ENCODE measurements at regions not wholly inside any gene's neighbourhood (a gene's known extent, or its start where the extent isn't known, plus 50 kb on each side); places are given as distances from the start of the nearest gene placed in this dataset.

GRCh38 chr6:90811596-90812226 lies 224.8 kb upstream of the MAP3K7 start:
- TF ChIP-seq EZH2 (IDR thresholded peaks at IDR 0.05; ENCODE audit: low read length, missing control alignments), result no peak
- TF ChIP-seq, protein P1, sequence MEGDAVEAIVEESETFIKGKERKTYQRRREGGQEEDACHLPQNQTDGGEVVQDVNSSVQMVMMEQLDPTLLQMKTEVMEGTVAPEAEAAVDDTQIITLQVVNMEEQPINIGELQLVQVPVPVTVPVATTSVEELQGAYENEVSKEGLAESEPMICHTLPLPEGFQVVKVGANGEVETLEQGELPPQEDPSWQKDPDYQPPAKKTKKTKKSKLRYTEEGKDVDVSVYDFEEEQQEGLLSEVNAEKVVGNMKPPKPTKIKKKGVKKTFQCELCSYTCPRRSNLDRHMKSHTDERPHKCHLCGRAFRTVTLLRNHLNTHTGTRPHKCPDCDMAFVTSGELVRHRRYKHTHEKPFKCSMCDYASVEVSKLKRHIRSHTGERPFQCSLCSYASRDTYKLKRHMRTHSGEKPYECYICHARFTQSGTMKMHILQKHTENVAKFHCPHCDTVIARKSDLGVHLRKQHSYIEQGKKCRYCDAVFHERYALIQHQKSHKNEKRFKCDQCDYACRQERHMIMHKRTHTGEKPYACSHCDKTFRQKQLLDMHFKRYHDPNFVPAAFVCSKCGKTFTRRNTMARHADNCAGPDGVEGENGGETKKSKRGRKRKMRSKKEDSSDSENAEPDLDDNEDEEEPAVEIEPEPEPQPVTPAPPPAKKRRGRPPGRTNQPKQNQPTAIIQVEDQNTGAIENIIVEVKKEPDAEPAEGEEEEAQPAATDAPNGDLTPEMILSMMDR (conservative IDR thresholded peaks at IDR 0.05 in 1 of 2, IDR thresholded peaks at IDR 0.05 in 1 of 2; ENCODE audit: low read depth in 1 of 2, low read length in 2 of 2), result no peak

DNA sequence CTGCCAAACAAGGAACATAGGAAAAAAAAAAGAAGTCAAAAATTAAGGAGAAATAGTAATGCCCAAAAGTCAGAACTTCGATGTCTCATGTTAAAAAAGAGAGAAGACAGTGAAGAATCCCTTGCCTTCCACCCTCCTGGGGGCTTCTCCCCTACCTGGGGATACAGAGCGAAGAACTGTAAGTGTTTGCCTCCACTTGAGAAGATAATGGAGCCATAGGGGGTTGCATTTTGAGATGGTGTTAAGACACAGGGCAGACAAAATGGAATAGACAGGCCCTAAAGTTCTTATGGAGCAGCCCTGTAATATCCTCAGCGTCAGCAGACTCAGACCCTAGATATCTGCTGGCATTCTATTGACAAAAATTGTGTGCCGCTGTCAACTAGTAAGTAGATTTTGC lies 222.2 kb upstream of the MAP3K7 start:
- H3K4me1 ChIP-seq (ENCODE audit: control insufficient read depth, extremely low read depth, insufficient read depth, low read length), result no peaks in the 10 kb centered on the region
- no peak overlapping the region for H2AFZ ChIP-seq (ENCODE audit: low read length)
- H3K9ac ChIP-seq (ENCODE audit: insufficient read depth, low read length), result no peak overlapping the region
- H4K20me1 ChIP-seq (ENCODE audit: control insufficient read depth, extremely low read depth, insufficient read depth, low read length), result no peaks in the 10 kb centered on the region
- H3K4me2 ChIP-seq (ENCODE audit: extremely low read depth, insufficient read depth, low read length), result no peak overlapping the region
- no peak for DNase-seq (ENCODE audit: low read depth in 2 of 2)
- no peaks in the 10 kb centered on the region for H3K79me2 ChIP-seq (ENCODE audit: control insufficient read depth, insufficient read depth, low read length)
- TF ChIP-seq, protein P1 (conservative IDR thresholded peaks at IDR 0.05 in 1 of 2, IDR thresholded peaks at IDR 0.05 in 1 of 2; ENCODE audit: low read depth in 1 of 2, low read length in 2 of 2), result no peak
- no peak for TF ChIP-seq EZH2 (IDR thresholded peaks at IDR 0.05; ENCODE audit: low read length, missing control alignments)
- H3K4me3 ChIP-seq (replicated peaks in 1 of 4; ENCODE audit: control extremely low read depth in 1 of 4, insufficient read depth in 1 of 4, low read depth in 3 of 4, low read length in 4 of 4), result no peak overlapping the region
- H3K9me3 ChIP-seq (ENCODE audit: control insufficient read depth, insufficient read depth, low read depth, low read length), result no peaks in the 10 kb centered on the region
- H3K27me3 ChIP-seq (ENCODE audit: control insufficient read depth, insufficient read depth, low read length), result no peaks in the 10 kb centered on the region
- H3K27ac ChIP-seq (ENCODE audit: insufficient read depth, low read length), result no peak overlapping the region
- H3K36me3 ChIP-seq (ENCODE audit: control insufficient read depth, insufficient read depth, low read length), result no peaks in the 10 kb centered on the region

More at GRCh38 chr6:90811596-90812226, 224.8 kb upstream of the MAP3K7 start:
- Histone ChIP-seq H3K4me2 (ENCODE audit: extremely low read depth, insufficient read depth, low read length) (no peak overlapping the region), H2AFZ (ENCODE audit: low read length) (no peak overlapping the region), H3K4me3 (replicated peaks in 1 of 4; ENCODE audit: control extremely low read depth in 1 of 4, insufficient read depth in 1 of 4, low read depth in 3 of 4, low read length in 4 of 4) (no peak overlapping the region), H3K36me3 (ENCODE audit: control insufficient read depth, insufficient read depth, low read length) (no peaks in the 10 kb centered on the region), H3K27ac (ENCODE audit: insufficient read depth, low read length) (no peak overlapping the region), H4K20me1 (ENCODE audit: control insufficient read depth, extremely low read depth, insufficient read depth, low read length) (no peaks in the 10 kb centered on the region), H3K4me1 (ENCODE audit: control insufficient read depth, extremely low read depth, insufficient read depth, low read length) (no peaks in the 10 kb centered on the region), H3K79me2 (ENCODE audit: control insufficient read depth, insufficient read depth, low read length) (no peaks in the 10 kb centered on the region), H3K27me3 (ENCODE audit: control insufficient read depth, insufficient read depth, low read length) (no peaks in the 10 kb centered on the region), H3K9ac (ENCODE audit: insufficient read depth, low read length) (no peak overlapping the region), H3K9me3 (ENCODE audit: control insufficient read depth, insufficient read depth, low read depth, low read length) (no peaks in the 10 kb centered on the region)
- no peak for DNase-seq (ENCODE audit: low read depth in 2 of 2)

GRCh38 chr6:90807791-90808701 lies 221.2 kb upstream of the MAP3K7 start:
- no peaks in the 10 kb centered on the region for H3K9me3 ChIP-seq (ENCODE audit: control insufficient read depth, insufficient read depth, low read depth, low read length)
- no peaks in the 10 kb centered on the region for H3K36me3 ChIP-seq (ENCODE audit: control insufficient read depth, insufficient read depth, low read length)

More at GRCh38 chr6:90807791-90808701, 221.2 kb upstream of the MAP3K7 start:
- no peak overlapping the region for H2AFZ ChIP-seq (ENCODE audit: low read length)
- H3K4me2 ChIP-seq (ENCODE audit: extremely low read depth, insufficient read depth, low read length), result no peak overlapping the region
- H3K79me2 ChIP-seq (ENCODE audit: control insufficient read depth, insufficient read depth, low read length), result no peaks in the 10 kb centered on the region
- no peak overlapping the region for H3K27ac ChIP-seq (ENCODE audit: insufficient read depth, low read length)
- H3K27me3 ChIP-seq (ENCODE audit: control insufficient read depth, insufficient read depth, low read length), result no peaks in the 10 kb centered on the region
- DNase-seq (ENCODE audit: low read depth in 2 of 2), result no peak
- H3K9ac ChIP-seq (ENCODE audit: insufficient read depth, low read length), result no peak overlapping the region
- TF ChIP-seq, protein P1 (conservative IDR thresholded peaks at IDR 0.05 in 1 of 2, IDR thresholded peaks at IDR 0.05 in 1 of 2; ENCODE audit: low read depth in 1 of 2, low read length in 2 of 2), result no peak
- no peak for TF ChIP-seq EZH2 (IDR thresholded peaks at IDR 0.05; ENCODE audit: low read length, missing control alignments)
- no peak overlapping the region for H3K4me3 ChIP-seq (replicated peaks in 1 of 4; ENCODE audit: control extremely low read depth in 1 of 4, insufficient read depth in 1 of 4, low read depth in 3 of 4, low read length in 4 of 4)
- H3K4me1 ChIP-seq (ENCODE audit: control insufficient read depth, extremely low read depth, insufficient read depth, low read length), result no peaks in the 10 kb centered on the region
- H4K20me1 ChIP-seq (ENCODE audit: control insufficient read depth, extremely low read depth, insufficient read depth, low read length), result no peaks in the 10 kb centered on the region

All from fibroblast of lung (primary cell).